IMR-90 (cell line): ENCODE measurements at regions not wholly inside any gene's neighbourhood (a gene's known extent, or its start where the extent isn't known, plus 50 kb on each side); places are given as distances from the start of the nearest gene placed in this dataset.

Experiments used
- ATAC-seq: fragments of 200-7000 bp; cut with Tn5 transposase; 2 replicates; pipeline ENCODE4 v1.9.1; 2020; ENCODE audit warnings: low read depth, mild to moderate bottlenecking, moderate library complexity
- BruUV-seq: library from RNA; stranded (reverse); fragments of 400-500 nt; replicated peaks from 2 replicates; lab custom pipeline; 2021; lab: Mats Ljungman, UMichigan
- CTCF ChIA-PET: fragments of 300-600 bp; formaldehyde crosslinking; extraction: SDS; loops from one replicate; lab custom pipeline; 2021; ENCODE audit warnings: antibody characterized with exemption; lab: Yijun Ruan, JAX
- POLR2A ChIA-PET: fragments of 300-600 bp; sonication (Branson Sonifier 250); formaldehyde crosslinking; loops from one replicate; lab custom pipeline; 2022; ENCODE audit warnings: antibody characterized with exemption; ENCODE audit not compliant: unreplicated experiment; lab: Charles Lee
- DNase-seq: peaks from one replicate; pipeline ENCODE4 v3.0.0; 2013
- H2AFZ ChIP-seq: replicated peaks from 2 replicates; pipeline ENCODE3; 2013; ENCODE audit warnings: low read length, mild to moderate bottlenecking; ENCODE audit not compliant: poor library complexity
- H2AK5ac ChIP-seq: 2 replicates; pipeline ENCODE4 v1.6.1; 2013; ENCODE audit warnings: low read depth, low read length, inconsistent platforms
- H2AK9ac ChIP-seq: replicated peaks from 2 replicates; pipeline ENCODE3; 2013; ENCODE audit warnings: mild to moderate bottlenecking, low read depth, low read length, moderate library complexity; ENCODE audit not compliant: poor library complexity
- H2BK120ac ChIP-seq: 2 replicates; pipeline ENCODE4 v1.6.1; 2013; ENCODE audit warnings: low read depth, low read length, inconsistent platforms
- H2BK15ac ChIP-seq: 3 replicates; pipeline ENCODE4 v1.6.1; 2013; ENCODE audit warnings: low read depth, low read length, inconsistent platforms
- H2BK20ac ChIP-seq: 2 replicates; pipeline ENCODE4 v1.6.1; 2013; ENCODE audit warnings: low read depth, mild to moderate bottlenecking, inconsistent platforms, low read length, moderate library complexity
- H2BK5ac ChIP-seq: 2 replicates; pipeline ENCODE4 v1.6.1; 2013; ENCODE audit warnings: mild to moderate bottlenecking, low read depth, low read length, inconsistent platforms; ENCODE audit not compliant: poor library complexity, severe bottlenecking
- H3K14ac ChIP-seq: replicated peaks from 2 replicates; pipeline ENCODE4 v1.6.1; 2013; ENCODE audit warnings: low read depth, low read length, inconsistent platforms
- H3K18ac ChIP-seq: 2 replicates; pipeline ENCODE4 v1.6.1; 2013; ENCODE audit warnings: low read depth, low read length, control low read depth
- H3K23ac ChIP-seq: 2 replicates; pipeline ENCODE4 v1.6.1; 2013; ENCODE audit warnings: low read depth, low read length, inconsistent platforms
- H3K27ac ChIP-seq: 2 replicates; pipeline ENCODE4 v1.5.1; 2013; ENCODE audit warnings: mild to moderate bottlenecking, control low read depth, low read length; ENCODE audit not compliant: insufficient read depth
- H3K27me3 ChIP-seq: 2 replicates; pipeline ENCODE4 v1.6.1; 2013; ENCODE audit warnings: low read length; ENCODE audit not compliant: control insufficient read depth, insufficient read depth
- H3K36me3 ChIP-seq: 2 replicates; pipeline ENCODE4 v1.6.1; 2013; ENCODE audit warnings: low read length, mixed read lengths; ENCODE audit not compliant: control insufficient read depth, insufficient read depth
- H3K4ac ChIP-seq: 2 replicates; pipeline ENCODE4 v1.6.1; 2013; ENCODE audit warnings: low read depth, low read length, inconsistent platforms
- H3K4me1 ChIP-seq: 2 replicates; pipeline ENCODE4 v1.6.1; 2013; ENCODE audit warnings: low read length, mixed read lengths; ENCODE audit not compliant: control insufficient read depth, insufficient read depth
- H3K4me2 ChIP-seq: 2 replicates; pipeline ENCODE4 v1.6.1; 2013; ENCODE audit warnings: low read depth, mild to moderate bottlenecking, control low read depth, low read length, moderate library complexity
- H3K4me3 ChIP-seq: 2 replicates; pipeline ENCODE4 v1.5.1; 2013; ENCODE audit warnings: low read depth, mild to moderate bottlenecking, control low read depth, low read length, moderate library complexity; ENCODE audit not compliant: insufficient read depth
- H3K56ac ChIP-seq: 2 replicates; pipeline ENCODE4 v1.6.1; 2013; ENCODE audit warnings: low read length, inconsistent platforms; ENCODE audit not compliant: insufficient read depth; ENCODE audit errors: extremely low read depth
- H3K79me1 ChIP-seq, 2 experiments: 2 replicates each; pipeline ENCODE4 v1.6.1; 2013; ENCODE audit warnings: low read length in 2 of 2, inconsistent platforms in 1 of 2, low read depth in 1 of 2
- H3K9ac ChIP-seq: 2 replicates; pipeline ENCODE4 v1.6.1; 2013; ENCODE audit warnings: low read depth, low read length, control low read depth
- H3K9me1 ChIP-seq: 2 replicates; pipeline ENCODE4 v1.6.1; 2013; ENCODE audit warnings: low read length, inconsistent platforms; ENCODE audit not compliant: insufficient read depth
- H3K9me3 ChIP-seq: 2 replicates; pipeline ENCODE4 v1.6.1; 2013; ENCODE audit warnings: low read length; ENCODE audit not compliant: control insufficient read depth, insufficient read depth
- H4K20me1 ChIP-seq: 2 replicates; pipeline ENCODE4 v1.6.1; 2013; ENCODE audit warnings: low read length, inconsistent platforms; ENCODE audit not compliant: insufficient read depth
- H4K5ac ChIP-seq: 2 replicates; pipeline ENCODE4 v1.6.1; 2013; ENCODE audit warnings: mild to moderate bottlenecking, low read depth, low read length, control low read depth
- H4K8ac ChIP-seq, 2 experiments: 2 replicates each; pipeline ENCODE4 v1.6.1; 2013; ENCODE audit warnings: low read depth in 2 of 2, low read length in 2 of 2, control low read depth in 1 of 2, inconsistent platforms in 1 of 2
- H4K91ac ChIP-seq: 2 replicates; pipeline ENCODE4 v1.6.1; 2013; ENCODE audit warnings: low read depth, low read length, inconsistent platforms; ENCODE audit not compliant: insufficient read depth
- FOS ChIP-seq: fragments of 150-350 bp; IDR thresholded peaks from 2 replicates; pipeline ENCODE4 v1.6.1; 2016; ENCODE audit warnings: low read depth, low read length
- dilution Hi-C: fragments of 300-500 bp; cut with HindIII; formaldehyde crosslinking; loops from one replicate; pipeline ENCODE4 v1.14.3; 2018; ENCODE audit warnings: low sequenced_read_pairs; ENCODE audit not compliant: unreplicated experiment
- in situ Hi-C: fragments of 300-500 bp; cut with MboI; formaldehyde crosslinking; loops from 3 replicates; pipeline ENCODE4 v1.14.3; 2019; ENCODE audit warnings: low sequenced_read_pairs, inconsistent platforms, mixed read lengths
- intact Hi-C: fragments of 100-400 bp; cut with micrococcal nuclease; formaldehyde crosslinking; loops from 2 replicates; pipeline ENCODE4 v1.10.0; 2022

- no peak overlapping the region for H4K8ac ChIP-seq
- in situ Hi-C loops: no loop called here
- no peak overlapping the region for H3K4me2 ChIP-seq
- dilution Hi-C loops: no loop called here
- H4K5ac ChIP-seq: no peak overlapping the region
- peaks cover 3% of the 10 kb centered on the region; the same call in 1 of the 2 replicates for H3K9me1 ChIP-seq
- no peak overlapping the region for H2BK15ac ChIP-seq
- no peaks in the 10 kb centered on the region for H3K9me3 ChIP-seq
- H3K4me1 ChIP-seq: no peaks in the 10 kb centered on the region
- ChIA-PET POLR2A (no interaction called here), CTCF (no interaction called here)
- no peak overlapping the region for H2AFZ ChIP-seq
- no peak overlapping the region for H2AK9ac ChIP-seq
- no peak overlapping the region for H3K9ac ChIP-seq
- no peak overlapping the region for H3K56ac ChIP-seq
- H3K23ac ChIP-seq: no peak overlapping the region
- no peak overlapping the region for H3K4ac ChIP-seq
- no peaks in the 10 kb centered on the region for H4K20me1 ChIP-seq
- no peak overlapping the region for H2BK5ac ChIP-seq
- no peaks in the 10 kb centered on the region for H3K36me3 ChIP-seq
- no peak overlapping the region for H2AK5ac ChIP-seq
- intact Hi-C loops: no loop called here
- no peak overlapping the region for H2BK120ac ChIP-seq
- H3K27ac ChIP-seq: no peak overlapping the region
- no peak for ATAC-seq
- H4K91ac ChIP-seq: no peak overlapping the region
- no peak for DNase-seq
- BruUV-seq: no TSS peak
- H3K4me3 ChIP-seq: no peak overlapping the region
- H3K14ac ChIP-seq: no peak overlapping the region
- H3K79me1 ChIP-seq: no peaks in the 10 kb centered on the region
- no peak for TF ChIP-seq FOS
- no peak overlapping the region for H2BK20ac ChIP-seq
- no peaks in the 10 kb centered on the region for H3K27me3 ChIP-seq
- H3K18ac ChIP-seq: no peak overlapping the region
Measured at GRCh38 chr2:144166743-144167142, 353.2 kb downstream of the ZEB2 start.
